Endothelial cell of umbilical vein (primary cell): ENCODE measurements at regions not wholly inside any gene's neighbourhood (a gene's known extent, or its start where the extent isn't known, plus 50 kb on each side); places are given as distances from the start of the nearest gene placed in this dataset.

Experiments
- BruUV-seq: library from RNA; stranded (reverse); fragments of 400-500 nt; replicated peaks from 2 replicates; lab custom pipeline; 2021; lab: Mats Ljungman, UMichigan
- CTCF ChIA-PET: fragments of 300-600, 350-600 bp; sonication (Branson Sonifier 250); formaldehyde crosslinking; loops from one replicate; lab custom pipeline; 2021; ENCODE audit warnings: antibody characterized with exemption, inconsistent platforms; lab: Charles Lee
- POLR2A ChIA-PET: fragments of 300-600, 350-600 bp; sonication (Branson Sonifier 250); formaldehyde crosslinking; loops from one replicate; lab custom pipeline; 2021; ENCODE audit warnings: antibody characterized with exemption, inconsistent platforms; lab: Charles Lee
- DNase-seq: peaks from one replicate; pipeline ENCODE4 v3.0.0-alpha.2; 2011; ENCODE audit warnings: low read depth, low spot score
- FAIRE-seq: peaks from 2 replicates; lab custom pipeline; 2011; peaks lifted over from hg19 to GRCh38; lab: Jason Lieb, UNC
- H2AFZ ChIP-seq: 2 replicates; pipeline ENCODE4 v1.6.0; 2012; ENCODE audit warnings: low read depth, low read length, control low read depth, inconsistent platforms
- H3K27ac ChIP-seq: 2 replicates; pipeline ENCODE4 v1.5.1; 2011; ENCODE audit warnings: low read depth, mild to moderate bottlenecking, control low read depth, low read length, moderate library complexity; ENCODE audit not compliant: insufficient read depth
- H3K27me3 ChIP-seq, 2 experiments: 2 replicates each; pipeline versions ENCODE4 v1.6.0 to v1.6.1; 2011; ENCODE audit warnings: low read length in 2 of 2, mixed read lengths in 1 of 2; ENCODE audit not compliant: control insufficient read depth in 2 of 2, insufficient read depth in 2 of 2
- H3K36me3 ChIP-seq, 2 experiments: 2 replicates in 1 of 2; 3 replicates in 1 of 2; pipeline ENCODE4 v1.5.1; 2011; ENCODE audit warnings: low read length in 2 of 2, mild to moderate bottlenecking in 1 of 2, moderate library complexity in 1 of 2; ENCODE audit not compliant: control insufficient read depth in 2 of 2, insufficient read depth in 2 of 2; ENCODE audit errors: extremely low read depth in 1 of 2
- H3K4me1 ChIP-seq: 3 replicates; pipeline ENCODE4 v1.5.1; 2011; ENCODE audit warnings: mild to moderate bottlenecking, low read length; ENCODE audit not compliant: control insufficient read depth, insufficient read depth; ENCODE audit errors: extremely low read depth
- H3K4me2 ChIP-seq: 2 replicates; pipeline ENCODE4 v1.6.1; 2011; ENCODE audit warnings: low read length, control low read depth, mixed read lengths; ENCODE audit not compliant: insufficient read depth
- H3K4me3 ChIP-seq, 3 experiments: fragments of 200-600 bp in 1 of 3; sonication (generic), shearing (Covaris generic) in 1 of 3; replicated peaks in 1 of 3; 2 replicates each; pipeline ENCODE4 v1.5.1; 2011 to 2016; ENCODE audit warnings: control low read depth in 3 of 3, low read length in 3 of 3, mild to moderate bottlenecking in 2 of 3, inconsistent platforms in 1 of 3, low read depth in 1 of 3, moderate library complexity in 1 of 3; ENCODE audit not compliant: insufficient read depth in 1 of 3
- H3K79me2 ChIP-seq: 2 replicates; pipeline ENCODE4 v1.6.0; 2012; ENCODE audit warnings: low read length, inconsistent platforms; ENCODE audit not compliant: control insufficient read depth, insufficient read depth
- H3K9ac ChIP-seq: replicated peaks from 2 replicates; pipeline ENCODE3; 2011; ENCODE audit warnings: low read length, control low read depth; ENCODE audit not compliant: insufficient read depth; ENCODE audit errors: extremely low read depth
- H3K9me1 ChIP-seq: replicated peaks from 3 replicates; pipeline ENCODE4 v1.6.0; 2011; ENCODE audit warnings: mild to moderate bottlenecking, low read length; ENCODE audit not compliant: control insufficient read depth, insufficient read depth; ENCODE audit errors: extremely low read depth
- H3K9me3 ChIP-seq: replicated peaks from 2 replicates; pipeline ENCODE4 v1.5.1; 2012; ENCODE audit warnings: low read length, inconsistent platforms; ENCODE audit not compliant: control insufficient read depth, insufficient read depth
- H4K20me1 ChIP-seq: replicated peaks from 2 replicates; pipeline ENCODE3; 2011; ENCODE audit warnings: mild to moderate bottlenecking, low read length; ENCODE audit not compliant: control insufficient read depth, insufficient read depth; ENCODE audit errors: extremely low read depth
- EZH2 ChIP-seq: IDR thresholded peaks from 2 replicates; pipeline ENCODE4 v1.6.1; 2012; ENCODE audit warnings: borderline replicate concordance, low read depth, mild to moderate bottlenecking, moderate library complexity, low read length, inconsistent platforms; ENCODE audit not compliant: severe bottlenecking
- FOS ChIP-seq: IDR thresholded peaks from 2 replicates; pipeline ENCODE4 v1.6.1; 2011; ENCODE audit warnings: mild to moderate bottlenecking, low read length, moderate library complexity, borderline replicate concordance; ENCODE audit not compliant: insufficient read depth
- GATA2 ChIP-seq: IDR thresholded peaks from 2 replicates; pipeline ENCODE4 v1.7.0; 2011; ENCODE audit warnings: low read depth, mild to moderate bottlenecking, moderate library complexity, mixed read lengths, low read length; ENCODE audit not compliant: insufficient read length, insufficient read depth
- JUN ChIP-seq: IDR thresholded peaks from 2 replicates; pipeline ENCODE4 v1.6.1; 2011; ENCODE audit warnings: borderline replicate concordance, low read depth; ENCODE audit not compliant: insufficient read length, insufficient read depth
- MAX ChIP-seq: IDR thresholded peaks from 2 replicates; pipeline ENCODE4 v1.6.1; 2011; ENCODE audit not compliant: insufficient read depth, insufficient read length
- MYC ChIP-seq: IDR thresholded peaks from one replicate; pipeline ENCODE4 v1.6.1; 2011; ENCODE audit warnings: mild to moderate bottlenecking, low read depth, low read length
- POLR2A ChIP-seq: IDR thresholded peaks from 2 replicates; pipeline ENCODE4 v1.6.1; 2012; ENCODE audit warnings: low read depth, mild to moderate bottlenecking, control low read depth, low read length
- POLR2AphosphoS5 ChIP-seq: IDR thresholded peaks from 2 replicates; pipeline ENCODE4 v1.6.1; 2012; ENCODE audit warnings: low read depth, mild to moderate bottlenecking, control low read depth, low read length, moderate library complexity; ENCODE audit not compliant: insufficient read depth
- dilution Hi-C: fragments of 300-500 bp; cut with MboI; formaldehyde crosslinking; loops from one replicate; pipeline ENCODE4 v1.15.0; 2019; ENCODE audit warnings: low sequenced_read_pairs; ENCODE audit not compliant: extremely low pct_ligation_motif_present
- intact Hi-C: fragments of 100-400 bp; cut with micrococcal nuclease; formaldehyde crosslinking; loops from one replicate; pipeline ENCODE4 v1.10.0; 2022
- TF ChIP-seq, protein P1 (sequence below), 2 donors: IDR thresholded peaks; 1 replicate in 1 of 2; 2 replicates in 1 of 2; pipeline ENCODE4 v1.5.1; 2011; ENCODE audit warnings: low read length in 2 of 2, mild to moderate bottlenecking in 2 of 2, moderate library complexity in 2 of 2, control low read depth in 1 of 2, inconsistent platforms in 1 of 2, low read depth in 1 of 2; ENCODE audit not compliant: insufficient read depth in 1 of 2; ENCODE audit errors: extremely low read depth in 1 of 2

DNA sequence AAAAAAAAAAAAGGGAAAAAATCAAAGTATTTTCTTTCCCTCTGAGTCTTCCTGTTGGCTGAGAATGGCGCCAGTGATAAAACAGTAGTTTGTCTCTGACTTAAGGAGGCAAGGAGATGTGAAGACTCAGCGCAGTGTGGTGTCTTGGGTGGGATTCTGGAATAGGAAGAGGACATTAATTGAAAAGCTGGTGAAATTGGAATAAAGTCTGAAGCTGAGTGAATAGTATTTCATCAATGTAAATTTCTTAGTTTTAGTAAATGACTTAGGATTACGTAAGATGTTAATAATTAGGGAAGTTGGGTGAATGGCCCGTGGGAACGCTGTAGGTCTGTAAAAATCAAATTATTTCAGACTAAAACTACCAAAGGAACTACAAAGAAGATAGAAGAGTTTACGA is 122.8 kb upstream of the ZNF217 start:
- H3K9me1 ChIP-seq, result no peaks in the 10 kb centered on the region
- no peaks in the 10 kb centered on the region for H3K79me2 ChIP-seq
- no peak overlapping the region for H3K27ac ChIP-seq
- FAIRE-seq (no peak), DNase-seq (no peak)
- dilution Hi-C loops, result no loop called here
- H2AFZ ChIP-seq, result no peak overlapping the region
- H3K9ac ChIP-seq, result no peak overlapping the region
- H3K4me2 ChIP-seq, result no peak overlapping the region
- intact Hi-C loops, result loop anchor here (10.0 kb wide), 1 partner anchor 632 kb away; no protein-coding TSS in a partner anchor
- no TSS peak for BruUV-seq
- no peak overlapping the region for H3K4me3 ChIP-seq
- ChIA-PET POLR2A (no interaction called here), CTCF (no interaction called here)
- H3K27me3 ChIP-seq, result no peaks in the 10 kb centered on the region
- no peaks in the 10 kb centered on the region for H3K36me3 ChIP-seq
- H4K20me1 ChIP-seq, result no peaks in the 10 kb centered on the region
- TF ChIP-seq FOS (no peak), EZH2 (no peak), POLR2A (no peak), MYC (no peak), POLR2AphosphoS5 (no peak), MAX (no peak), JUN (no peak), GATA2 (no peak)
- TF ChIP-seq, protein P1, sequence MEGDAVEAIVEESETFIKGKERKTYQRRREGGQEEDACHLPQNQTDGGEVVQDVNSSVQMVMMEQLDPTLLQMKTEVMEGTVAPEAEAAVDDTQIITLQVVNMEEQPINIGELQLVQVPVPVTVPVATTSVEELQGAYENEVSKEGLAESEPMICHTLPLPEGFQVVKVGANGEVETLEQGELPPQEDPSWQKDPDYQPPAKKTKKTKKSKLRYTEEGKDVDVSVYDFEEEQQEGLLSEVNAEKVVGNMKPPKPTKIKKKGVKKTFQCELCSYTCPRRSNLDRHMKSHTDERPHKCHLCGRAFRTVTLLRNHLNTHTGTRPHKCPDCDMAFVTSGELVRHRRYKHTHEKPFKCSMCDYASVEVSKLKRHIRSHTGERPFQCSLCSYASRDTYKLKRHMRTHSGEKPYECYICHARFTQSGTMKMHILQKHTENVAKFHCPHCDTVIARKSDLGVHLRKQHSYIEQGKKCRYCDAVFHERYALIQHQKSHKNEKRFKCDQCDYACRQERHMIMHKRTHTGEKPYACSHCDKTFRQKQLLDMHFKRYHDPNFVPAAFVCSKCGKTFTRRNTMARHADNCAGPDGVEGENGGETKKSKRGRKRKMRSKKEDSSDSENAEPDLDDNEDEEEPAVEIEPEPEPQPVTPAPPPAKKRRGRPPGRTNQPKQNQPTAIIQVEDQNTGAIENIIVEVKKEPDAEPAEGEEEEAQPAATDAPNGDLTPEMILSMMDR (IDR thresholded peaks at IDR 0.05; ENCODE audit: extremely low read depth in 1 of 2, insufficient read depth in 1 of 2, low read depth in 1 of 2, low read length in 2 of 2), result no peak
- H3K4me1 ChIP-seq, result peaks cover 8% of the 10 kb centered on the region
- H3K9me3 ChIP-seq, result no peaks in the 10 kb centered on the region
